ENCODE measurements at regions not wholly inside any gene's neighbourhood (a gene's known extent, or its start where the extent isn't known, plus 50 kb on each side); places are given as distances from the start of the nearest gene placed in this dataset.
"Not testable (repeated sequence)": the region's sequence is repeated elsewhere in the genome, so short reads cannot be mapped to it uniquely, and the experiment has no call there.

- H3K4me3 ChIP-seq (ENCODE audit: insufficient read depth, low read depth, low read length): no peak overlapping the region
- no peaks in the 10 kb centered on the region for H3K36me3 ChIP-seq (replicated peaks; ENCODE audit: control insufficient read depth, insufficient read depth, low read length)
- no peaks in the 10 kb centered on the region for H3K27me3 ChIP-seq (ENCODE audit: control insufficient read depth, insufficient read depth, low read length)
- DNase-seq: no peak
Observed at GRCh38 chr13:100808330-100809128, 133.9 kb upstream of the TMTC4 start.

- H3K36me3 ChIP-seq (replicated peaks; ENCODE audit: control insufficient read depth, insufficient read depth, low read length): no peaks in the 10 kb centered on the region
- no peak overlapping the region for H3K4me3 ChIP-seq (ENCODE audit: insufficient read depth, low read depth, low read length)
- no peak for DNase-seq
- H3K27me3 ChIP-seq (ENCODE audit: control insufficient read depth, insufficient read depth, low read length): no peaks in the 10 kb centered on the region
Observed at GRCh38 chr13:100803091-100803490, 128.5 kb upstream of the TMTC4 start.

- no peaks in the 10 kb centered on the region for H3K27me3 ChIP-seq (ENCODE audit: control insufficient read depth, insufficient read depth, low read length)
- no peaks in the 10 kb centered on the region for H3K36me3 ChIP-seq (replicated peaks; ENCODE audit: control insufficient read depth, insufficient read depth, low read length)
- H3K4me3 ChIP-seq (ENCODE audit: insufficient read depth, low read depth, low read length): no peak overlapping the region
- no peak for DNase-seq
Observed at GRCh38 chr13:100800283-100800875, 125.8 kb upstream of the TMTC4 start.

DNA sequence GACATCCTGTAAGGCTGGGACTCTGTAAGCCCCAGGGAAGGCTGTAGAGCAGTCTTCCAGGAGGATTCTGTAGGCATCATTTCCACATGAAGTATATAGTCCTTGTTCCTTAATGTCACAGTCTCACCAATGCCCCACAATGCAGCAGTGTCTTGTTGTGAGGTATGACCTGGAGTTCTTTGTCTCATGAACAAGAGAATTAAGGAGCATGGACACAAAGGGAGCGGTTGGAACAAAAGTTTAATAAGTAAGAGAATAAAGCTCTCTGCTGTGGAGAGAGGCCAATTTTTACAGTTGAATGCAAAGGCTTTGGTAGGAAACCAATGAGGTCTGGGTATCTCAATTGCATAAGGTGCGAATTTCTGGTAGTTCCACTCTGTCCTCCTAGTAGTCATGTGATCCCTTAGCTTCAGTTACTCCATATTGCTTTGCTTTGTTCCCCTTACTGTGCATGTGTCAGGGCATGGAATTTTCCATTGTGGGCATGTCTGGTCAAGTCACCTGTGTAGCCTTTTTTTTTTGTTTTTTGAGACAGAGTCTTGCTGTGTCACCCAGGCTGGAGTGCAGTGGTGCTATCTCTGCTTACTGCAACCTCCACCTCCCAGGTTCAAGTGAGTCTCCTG lies 124.3 kb upstream of the TMTC4 start:
- DNase-seq: no peak
- Histone ChIP-seq H3K4me3 (ENCODE audit: insufficient read depth, low read depth, low read length) (no peak overlapping the region), H3K27me3 (ENCODE audit: control insufficient read depth, insufficient read depth, low read length) (no peaks in the 10 kb centered on the region), H3K36me3 (replicated peaks; ENCODE audit: control insufficient read depth, insufficient read depth, low read length) (no peaks in the 10 kb centered on the region)

DNA sequence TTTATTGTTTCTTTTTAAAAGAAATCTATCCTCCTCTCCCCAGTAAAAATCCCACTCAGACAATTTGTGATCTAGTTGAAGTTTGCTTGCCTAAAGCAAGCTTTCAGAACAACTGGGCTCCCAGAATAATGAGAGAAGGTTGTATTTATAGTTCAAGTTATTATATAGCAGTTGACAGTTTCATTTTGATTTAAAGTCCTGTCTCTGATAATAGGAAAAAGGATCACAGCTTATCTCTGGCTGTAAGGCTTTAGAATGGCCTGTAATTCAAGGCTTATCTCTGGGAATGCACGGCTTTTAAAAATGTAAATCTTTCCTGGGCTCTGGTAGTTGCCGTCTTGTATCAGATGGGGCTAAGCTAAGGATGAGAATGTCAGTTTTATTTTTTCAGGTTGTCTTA lies 123.3 kb upstream of the TMTC4 start:
- Histone ChIP-seq H3K36me3 (replicated peaks; ENCODE audit: control insufficient read depth, insufficient read depth, low read length) (no peaks in the 10 kb centered on the region), H3K27me3 (ENCODE audit: control insufficient read depth, insufficient read depth, low read length) (no peaks in the 10 kb centered on the region), H3K4me3 (ENCODE audit: insufficient read depth, low read depth, low read length) (no peak overlapping the region)
- no peak for DNase-seq

DNA sequence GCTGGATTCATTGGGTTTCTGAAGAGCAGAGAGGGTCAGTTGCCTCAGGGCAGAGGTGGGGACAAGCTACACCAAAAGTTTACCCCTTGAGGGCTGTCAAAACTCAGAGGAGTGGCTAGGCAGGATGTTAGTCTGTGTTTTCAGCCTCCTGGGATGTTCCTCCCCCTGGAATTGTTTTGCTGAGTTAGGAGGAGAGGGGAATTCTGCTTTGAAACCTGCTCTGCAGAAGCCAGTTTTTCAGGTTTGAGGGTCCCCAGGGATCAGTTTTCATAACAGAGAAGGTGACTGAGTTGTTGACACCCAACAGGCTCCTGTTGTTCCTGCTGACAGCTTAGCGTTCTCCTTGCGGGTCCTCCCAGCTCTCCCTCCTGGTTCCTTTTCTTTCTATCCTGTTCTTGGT lies 121.9 kb upstream of the TMTC4 start:
- no peak for DNase-seq
- Histone ChIP-seq H3K4me3 (ENCODE audit: insufficient read depth, low read depth, low read length) (no peak overlapping the region), H3K27me3 (ENCODE audit: control insufficient read depth, insufficient read depth, low read length) (no peaks in the 10 kb centered on the region), H3K36me3 (replicated peaks; ENCODE audit: control insufficient read depth, insufficient read depth, low read length) (no peaks in the 10 kb centered on the region)

DNA sequence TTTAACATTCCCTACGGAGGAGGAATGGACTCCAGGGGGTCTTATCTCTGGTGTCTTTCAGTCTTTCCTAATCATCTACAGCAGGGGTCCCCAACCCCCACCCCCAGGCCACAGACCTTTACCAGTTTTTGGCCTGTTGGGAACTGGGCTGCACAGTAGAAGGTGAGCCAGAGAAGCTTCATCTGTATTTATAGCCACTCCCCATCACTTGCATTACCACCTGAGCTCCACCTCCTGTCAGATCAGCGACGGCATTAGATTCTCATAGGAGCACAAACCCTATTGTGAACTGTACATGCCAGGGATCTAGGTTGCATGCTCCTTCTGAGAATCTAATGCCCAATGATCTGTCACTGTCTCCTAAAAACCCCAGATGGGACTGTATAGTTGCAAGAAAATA lies 120.0 kb upstream of the TMTC4 start:
- H3K27me3 ChIP-seq (ENCODE audit: control insufficient read depth, insufficient read depth, low read length): no peaks in the 10 kb centered on the region
- no peak for DNase-seq
- H3K4me3 ChIP-seq (ENCODE audit: insufficient read depth, low read depth, low read length): no peak overlapping the region
- H3K36me3 ChIP-seq (replicated peaks; ENCODE audit: control insufficient read depth, insufficient read depth, low read length): no peaks in the 10 kb centered on the region

DNA sequence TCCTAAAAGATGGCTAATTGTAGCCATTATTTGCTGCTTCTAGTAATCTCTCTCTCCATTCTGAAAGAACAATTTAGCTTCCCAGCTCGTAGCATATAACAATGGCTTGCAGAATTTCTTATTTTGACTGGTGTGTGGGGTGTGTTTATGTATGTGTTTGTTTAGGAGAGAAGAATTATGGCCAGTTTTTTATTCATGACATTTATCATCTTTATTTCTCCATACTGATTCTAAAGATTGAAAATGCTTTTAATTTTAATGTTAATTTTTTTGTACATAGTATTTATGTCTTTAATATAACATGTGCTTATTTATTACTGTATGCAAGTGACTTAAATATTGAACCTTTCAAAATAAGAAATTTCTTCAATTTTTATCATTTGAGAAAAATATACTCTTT lies 115.8 kb upstream of the TMTC4 start:
- Histone ChIP-seq H3K36me3 (replicated peaks; ENCODE audit: control insufficient read depth, insufficient read depth, low read length) (no peaks in the 10 kb centered on the region), H3K4me3 (ENCODE audit: insufficient read depth, low read depth, low read length) (no peak overlapping the region), H3K27me3 (ENCODE audit: control insufficient read depth, insufficient read depth, low read length) (no peaks in the 10 kb centered on the region)
- DNase-seq: no peak

DNA sequence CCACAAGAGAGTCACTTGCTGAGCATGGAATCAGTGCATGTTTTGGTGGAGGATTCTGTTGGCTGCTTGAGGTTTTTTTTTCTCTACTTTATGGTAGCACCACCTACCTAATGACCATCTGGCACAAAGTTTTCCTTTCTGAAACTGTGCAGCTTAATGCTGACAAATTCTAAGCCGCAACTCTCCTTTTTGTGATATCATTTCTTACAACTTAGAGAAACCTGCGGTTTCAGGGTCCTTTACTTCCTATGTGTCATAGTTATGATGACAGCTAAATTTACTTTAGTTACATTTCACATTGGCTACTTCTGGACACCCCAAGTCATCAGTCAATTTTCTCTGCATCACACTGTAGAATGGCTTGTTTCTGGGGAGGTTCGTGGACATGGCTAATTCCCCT lies 115.4 kb upstream of the TMTC4 start:
- no peaks in the 10 kb centered on the region for H3K36me3 ChIP-seq (replicated peaks; ENCODE audit: control insufficient read depth, insufficient read depth, low read length)
- no peaks in the 10 kb centered on the region for H3K27me3 ChIP-seq (ENCODE audit: control insufficient read depth, insufficient read depth, low read length)
- H3K4me3 ChIP-seq (ENCODE audit: insufficient read depth, low read depth, low read length): no peak overlapping the region
- no peak for DNase-seq

DNA sequence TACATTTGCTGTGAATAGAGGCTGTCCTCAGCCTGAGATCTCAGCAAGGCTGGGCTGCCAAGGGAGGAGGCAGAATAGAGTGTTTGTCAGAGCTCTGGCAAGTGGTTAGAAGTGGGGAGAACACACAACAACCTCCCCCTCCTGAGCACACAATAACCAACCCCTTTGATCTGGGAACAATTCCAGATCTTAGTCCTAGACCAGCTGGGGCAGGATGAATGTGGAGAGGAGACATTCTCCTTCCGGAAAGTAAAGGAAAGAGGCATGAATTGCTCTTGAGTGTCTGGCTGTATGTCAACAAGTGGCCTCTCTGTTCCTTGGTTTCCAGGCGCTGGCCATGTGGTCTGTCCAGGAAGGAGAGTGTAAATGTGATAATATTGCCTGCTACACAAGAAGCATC lies 114.9 kb upstream of the TMTC4 start:
- Histone ChIP-seq H3K36me3 (replicated peaks; ENCODE audit: control insufficient read depth, insufficient read depth, low read length) (no peaks in the 10 kb centered on the region), H3K4me3 (ENCODE audit: insufficient read depth, low read depth, low read length) (no peak overlapping the region), H3K27me3 (ENCODE audit: control insufficient read depth, insufficient read depth, low read length) (no peaks in the 10 kb centered on the region)
- DNase-seq: no peak

- no peak overlapping the region for H3K4me3 ChIP-seq (ENCODE audit: insufficient read depth, low read depth, low read length)
- DNase-seq: no peak
- H3K36me3 ChIP-seq (replicated peaks; ENCODE audit: control insufficient read depth, insufficient read depth, low read length): no peaks in the 10 kb centered on the region
- H3K27me3 ChIP-seq (ENCODE audit: control insufficient read depth, insufficient read depth, low read length): no peaks in the 10 kb centered on the region
Observed at GRCh38 chr13:100789025-100789424, 114.4 kb upstream of the TMTC4 start.

DNA sequence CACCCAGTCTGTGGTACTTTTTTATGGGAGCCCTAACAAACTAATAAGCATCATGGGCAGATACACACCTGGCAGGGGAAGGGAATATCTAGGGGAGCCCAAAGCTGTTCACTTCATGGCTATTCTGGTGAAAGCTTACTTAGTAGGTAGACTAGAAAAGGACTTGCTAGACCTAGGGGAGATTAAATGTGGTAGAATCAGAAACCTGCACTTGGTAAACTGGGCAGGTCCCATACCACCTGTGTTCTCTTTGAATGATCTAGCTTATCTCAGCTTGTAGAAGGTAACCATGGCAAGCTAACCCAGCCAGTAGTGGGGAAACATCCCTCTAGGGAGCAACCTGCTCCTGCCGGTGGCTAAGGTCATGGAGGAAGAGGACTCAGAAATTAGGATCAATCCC lies 113.9 kb upstream of the TMTC4 start:
- H3K36me3 ChIP-seq (replicated peaks; ENCODE audit: control insufficient read depth, insufficient read depth, low read length): no peaks in the 10 kb centered on the region
- no peak overlapping the region for H3K4me3 ChIP-seq (ENCODE audit: insufficient read depth, low read depth, low read length)
- no peak for DNase-seq

DNA sequence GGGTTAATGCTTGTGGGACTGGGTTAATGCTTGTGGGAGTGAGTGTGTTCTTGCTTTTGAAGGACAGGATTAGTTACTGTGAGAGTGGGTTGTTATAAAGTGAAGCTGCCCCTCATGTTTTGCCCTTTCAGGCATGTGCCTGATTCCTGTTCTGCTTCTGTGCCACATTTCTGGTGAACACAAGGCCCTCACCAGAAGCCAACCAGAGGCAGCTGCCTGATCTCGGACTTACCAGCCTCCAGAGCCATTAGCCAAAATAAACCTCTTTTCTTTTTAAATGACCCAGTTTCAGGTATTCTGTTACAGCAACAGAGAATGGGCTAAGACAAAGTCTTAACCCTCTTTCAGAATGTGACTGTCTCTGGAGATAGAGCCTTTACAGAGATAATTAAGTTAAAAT lies 113.3 kb upstream of the TMTC4 start:
- no peak for DNase-seq
- Histone ChIP-seq H3K4me3 (ENCODE audit: insufficient read depth, low read depth, low read length) (no peak overlapping the region), H3K27me3 (ENCODE audit: control insufficient read depth, insufficient read depth, low read length) (no peaks in the 10 kb centered on the region), H3K36me3 (replicated peaks; ENCODE audit: control insufficient read depth, insufficient read depth, low read length) (no peaks in the 10 kb centered on the region)

More for the DNA sequence above, 113.9 kb upstream of the TMTC4 start:
- H3K27me3 ChIP-seq (ENCODE audit: control insufficient read depth, insufficient read depth, low read length): no peaks in the 10 kb centered on the region

GRCh38 chr13:100776686-100777085 lies 102.1 kb upstream of the TMTC4 start:
- not testable (repeated sequence) for H3K27me3 ChIP-seq (ENCODE audit: control insufficient read depth, insufficient read depth, low read length); H3K36me3 ChIP-seq (replicated peaks; ENCODE audit: control insufficient read depth, insufficient read depth, low read length); DNase-seq; H3K4me3 ChIP-seq (ENCODE audit: insufficient read depth, low read depth, low read length)

- Histone ChIP-seq H3K27me3 (ENCODE audit: control insufficient read depth, insufficient read depth, low read length) (no peaks in the 10 kb centered on the region), H3K4me3 (ENCODE audit: insufficient read depth, low read depth, low read length) (no peak overlapping the region), H3K36me3 (replicated peaks; ENCODE audit: control insufficient read depth, insufficient read depth, low read length) (no peaks in the 10 kb centered on the region)
- DNase-seq: no peak
Observed at GRCh38 chr13:100773923-100774663, 99.5 kb upstream of the TMTC4 start.
